ENCODE measurements at regions not wholly inside any gene's neighbourhood (a gene's known extent, or its start where the extent isn't known, plus 50 kb on each side); places are given as distances from the start of the nearest gene placed in this dataset.

- no peak for TF ChIP-seq POLR2A (IDR thresholded peaks at IDR 0.05)
- TF ChIP-seq, protein P1, sequence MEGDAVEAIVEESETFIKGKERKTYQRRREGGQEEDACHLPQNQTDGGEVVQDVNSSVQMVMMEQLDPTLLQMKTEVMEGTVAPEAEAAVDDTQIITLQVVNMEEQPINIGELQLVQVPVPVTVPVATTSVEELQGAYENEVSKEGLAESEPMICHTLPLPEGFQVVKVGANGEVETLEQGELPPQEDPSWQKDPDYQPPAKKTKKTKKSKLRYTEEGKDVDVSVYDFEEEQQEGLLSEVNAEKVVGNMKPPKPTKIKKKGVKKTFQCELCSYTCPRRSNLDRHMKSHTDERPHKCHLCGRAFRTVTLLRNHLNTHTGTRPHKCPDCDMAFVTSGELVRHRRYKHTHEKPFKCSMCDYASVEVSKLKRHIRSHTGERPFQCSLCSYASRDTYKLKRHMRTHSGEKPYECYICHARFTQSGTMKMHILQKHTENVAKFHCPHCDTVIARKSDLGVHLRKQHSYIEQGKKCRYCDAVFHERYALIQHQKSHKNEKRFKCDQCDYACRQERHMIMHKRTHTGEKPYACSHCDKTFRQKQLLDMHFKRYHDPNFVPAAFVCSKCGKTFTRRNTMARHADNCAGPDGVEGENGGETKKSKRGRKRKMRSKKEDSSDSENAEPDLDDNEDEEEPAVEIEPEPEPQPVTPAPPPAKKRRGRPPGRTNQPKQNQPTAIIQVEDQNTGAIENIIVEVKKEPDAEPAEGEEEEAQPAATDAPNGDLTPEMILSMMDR (IDR thresholded peaks at IDR 0.05) = no peak
Measured at GRCh38 chr7:51666266-51666665, 349.7 kb upstream of the COBL start.

Data from testis (tissue), 2 donors.